NCI-H69 (cell line): ENCODE measurements at regions not wholly inside any gene's neighbourhood (a gene's known extent, or its start where the extent isn't known, plus 50 kb on each side); places are given as distances from the start of the nearest gene placed in this dataset.
"Not testable (repeated sequence)": the region's sequence is repeated elsewhere in the genome, so short reads cannot be mapped to it uniquely, and the experiment has no call there.

Source experiments
- DNase-seq: peaks from one replicate; lab custom pipeline; 2025; lab: John Stamatoyannopoulos, UW

- DNase-seq = peak; percentile 58
Observed at GRCh38 chr17:34740565-34741520, 161.5 kb downstream of the TMEM132E start.

DNA sequence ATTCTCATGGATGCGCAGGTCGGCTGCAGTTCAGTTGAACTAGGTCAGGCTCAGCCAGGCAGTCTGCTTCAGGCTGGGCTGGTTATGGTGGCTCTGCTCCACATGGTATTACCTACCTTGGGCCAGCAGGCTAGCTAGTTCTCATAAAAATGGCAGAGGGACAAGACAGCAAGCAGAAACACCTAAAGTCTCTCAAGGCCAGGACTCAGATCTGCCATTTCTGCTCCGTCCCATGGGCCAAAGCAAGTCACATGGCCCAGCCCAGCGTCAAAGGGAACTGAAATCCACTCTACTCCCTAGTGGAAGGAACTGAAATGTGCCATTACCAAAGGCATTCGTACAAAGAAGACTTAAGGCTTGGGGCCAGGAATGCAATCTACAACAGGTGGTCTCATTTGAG, 160.0 kb downstream of the TMEM132E start:
- no peak for DNase-seq

DNA sequence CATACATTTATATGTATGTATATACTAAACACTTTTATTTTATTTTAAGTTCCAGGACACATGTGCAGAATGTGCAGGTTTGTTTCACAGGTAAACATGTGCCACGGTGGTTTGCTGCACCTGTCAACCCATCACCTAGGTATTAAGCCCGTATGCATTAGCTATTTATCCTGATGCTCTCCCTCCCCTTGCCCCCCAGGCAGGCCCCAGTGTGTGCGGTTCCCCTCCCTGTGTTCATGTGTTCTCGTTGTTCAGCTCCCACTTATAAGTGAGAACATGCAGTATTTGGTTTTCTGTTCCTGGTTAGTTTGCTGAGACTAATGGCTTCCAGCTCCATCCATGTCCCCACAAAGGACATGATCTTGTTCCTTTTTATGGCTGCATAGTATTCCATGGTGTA, 158.3 kb downstream of the TMEM132E start:
- not testable (repeated sequence) for DNase-seq

- peak; percentile 24 for DNase-seq
Observed at GRCh38 chr17:34736611-34737010, 157.2 kb downstream of the TMEM132E start.

- DNase-seq = no peak
Observed at GRCh38 chr17:34733333-34733732, 154.0 kb downstream of the TMEM132E start.

DNA sequence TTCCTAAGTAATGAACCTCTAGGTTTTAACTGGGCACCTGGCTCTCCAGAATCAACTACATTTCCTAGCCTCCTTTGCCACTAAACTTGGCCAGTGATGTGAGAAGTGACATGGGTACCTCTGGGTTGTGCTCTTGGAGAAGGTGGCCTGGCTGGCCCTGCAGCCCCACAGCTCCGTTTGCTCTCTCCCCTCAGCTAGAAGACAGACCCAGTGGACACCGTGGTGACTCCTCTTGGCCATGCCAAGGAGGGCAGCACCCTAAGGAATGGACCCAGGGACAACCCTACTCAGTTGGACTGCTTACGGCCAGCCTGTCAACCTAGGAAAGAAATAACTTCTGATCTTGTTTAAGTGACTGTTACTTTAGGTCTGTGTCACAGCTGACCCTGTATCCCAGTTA, 151.4 kb downstream of the TMEM132E start:
- no peak for DNase-seq

DNA sequence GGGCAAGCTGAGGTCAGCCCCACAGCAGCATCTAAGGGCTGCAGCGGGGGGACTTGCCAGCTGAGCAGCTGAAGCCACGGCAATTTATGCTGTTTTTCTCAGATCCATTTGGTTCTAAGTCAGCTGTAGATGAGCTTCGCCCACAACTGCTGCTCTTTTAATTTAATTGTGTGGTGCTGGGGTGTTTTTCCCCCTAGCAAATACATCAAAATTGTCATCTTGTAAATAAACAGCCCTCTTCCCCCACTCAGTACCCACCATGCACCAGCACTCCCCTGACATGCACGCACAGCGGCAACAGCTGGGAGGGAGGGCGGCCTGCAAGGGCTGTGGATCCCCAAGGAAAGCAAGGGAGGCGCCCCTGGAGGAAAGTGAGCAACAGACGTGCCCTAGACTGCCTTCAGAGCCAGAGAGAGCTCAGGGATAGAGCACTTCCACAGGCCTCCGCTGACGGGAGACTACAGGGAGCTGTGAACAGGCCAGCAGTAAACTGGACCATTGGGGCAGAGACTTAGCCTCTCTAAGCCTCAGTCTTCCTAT, 149.5 kb downstream of the TMEM132E start:
- DNase-seq = no peak

- no peak for DNase-seq
Observed at GRCh38 chr17:34727601-34728000, 148.2 kb downstream of the TMEM132E start.

- DNase-seq = peak; percentile 13
Observed at GRCh38 chr17:34726536-34727384, 147.4 kb downstream of the TMEM132E start.

GRCh38 chr17:34725725-34726124, 146.3 kb downstream of the TMEM132E start:
- DNase-seq = peak; percentile 41

- peak; percentile 42 for DNase-seq
Observed at GRCh38 chr17:34725008-34725407, 145.6 kb downstream of the TMEM132E start.

- DNase-seq = peak; percentile 53
Observed at GRCh38 chr17:34723875-34724274, 144.5 kb downstream of the TMEM132E start.

- DNase-seq = no peak
Observed at GRCh38 chr17:34721326-34721725, 141.9 kb downstream of the TMEM132E start.

- no peak for DNase-seq
Observed at GRCh38 chr17:34720760-34721159, 141.4 kb downstream of the TMEM132E start.

- peak; percentile 9 for DNase-seq
Observed at GRCh38 chr17:34719569-34719968, 140.2 kb downstream of the TMEM132E start.

GRCh38 chr17:34717092-34717491, 137.7 kb downstream of the TMEM132E start:
- DNase-seq = peak; percentile 12

DNA sequence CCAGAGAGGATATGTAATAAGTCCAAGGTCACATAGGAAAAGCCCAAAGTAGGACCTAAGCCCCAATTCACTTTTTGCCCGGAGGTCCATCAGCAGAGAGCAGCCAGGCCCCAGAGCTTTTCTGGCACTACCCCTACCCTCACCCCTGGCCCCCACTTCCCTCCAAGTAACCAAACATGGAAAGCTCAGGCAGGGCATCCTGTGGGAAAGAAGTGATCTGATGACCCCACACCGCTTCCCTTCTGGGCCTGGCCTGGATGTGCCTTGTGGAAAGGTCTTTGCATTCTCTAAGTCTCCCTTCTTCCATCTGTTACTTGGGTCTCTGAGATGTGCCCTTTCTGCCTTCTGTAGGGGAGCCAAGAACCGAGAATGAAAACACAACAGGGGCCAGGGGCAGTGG, 136.9 kb downstream of the TMEM132E start:
- DNase-seq = no peak

DNA sequence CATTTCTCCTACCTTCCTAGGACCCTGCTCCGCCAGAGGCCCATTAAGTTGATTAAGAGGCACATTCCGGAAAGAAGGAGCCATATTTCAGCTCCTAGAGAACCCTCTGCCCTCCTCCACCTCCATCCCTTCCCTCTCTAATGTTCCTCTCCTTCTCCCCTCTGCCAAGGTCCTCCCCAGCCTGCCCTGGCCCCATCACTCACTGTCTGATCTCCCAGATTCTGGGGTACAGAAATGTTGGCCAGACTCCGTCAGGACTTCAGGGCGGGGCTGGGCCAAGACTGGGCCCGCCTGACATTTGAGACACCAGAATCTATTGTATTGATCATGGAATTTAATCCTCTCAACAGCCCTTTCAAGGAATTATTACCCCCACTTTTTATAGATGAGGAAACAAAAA, 136.1 kb downstream of the TMEM132E start:
- DNase-seq = no peak

GRCh38 chr17:34714475-34715410, 135.4 kb downstream of the TMEM132E start:
- no peak for DNase-seq

DNA sequence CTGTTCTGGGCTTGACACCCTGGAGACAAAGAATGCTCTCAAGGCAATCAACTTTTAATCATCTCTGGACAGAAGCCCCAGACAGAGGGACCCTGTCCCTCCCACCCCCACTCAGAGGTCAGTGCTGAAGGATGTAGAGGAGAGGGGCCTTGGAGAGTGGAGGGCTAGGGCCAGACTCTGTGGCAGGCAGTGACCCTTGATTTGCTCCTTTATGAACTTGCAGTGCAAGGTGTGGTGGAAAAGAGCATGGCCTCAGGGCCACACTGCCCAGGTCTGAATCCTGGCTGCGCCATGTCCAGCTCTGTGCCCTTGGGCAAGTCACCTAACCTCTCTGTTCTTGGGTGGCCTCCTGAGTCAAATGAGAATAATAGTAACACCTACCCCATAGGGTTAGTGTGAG, 134.3 kb downstream of the TMEM132E start:
- DNase-seq = no peak

DNA sequence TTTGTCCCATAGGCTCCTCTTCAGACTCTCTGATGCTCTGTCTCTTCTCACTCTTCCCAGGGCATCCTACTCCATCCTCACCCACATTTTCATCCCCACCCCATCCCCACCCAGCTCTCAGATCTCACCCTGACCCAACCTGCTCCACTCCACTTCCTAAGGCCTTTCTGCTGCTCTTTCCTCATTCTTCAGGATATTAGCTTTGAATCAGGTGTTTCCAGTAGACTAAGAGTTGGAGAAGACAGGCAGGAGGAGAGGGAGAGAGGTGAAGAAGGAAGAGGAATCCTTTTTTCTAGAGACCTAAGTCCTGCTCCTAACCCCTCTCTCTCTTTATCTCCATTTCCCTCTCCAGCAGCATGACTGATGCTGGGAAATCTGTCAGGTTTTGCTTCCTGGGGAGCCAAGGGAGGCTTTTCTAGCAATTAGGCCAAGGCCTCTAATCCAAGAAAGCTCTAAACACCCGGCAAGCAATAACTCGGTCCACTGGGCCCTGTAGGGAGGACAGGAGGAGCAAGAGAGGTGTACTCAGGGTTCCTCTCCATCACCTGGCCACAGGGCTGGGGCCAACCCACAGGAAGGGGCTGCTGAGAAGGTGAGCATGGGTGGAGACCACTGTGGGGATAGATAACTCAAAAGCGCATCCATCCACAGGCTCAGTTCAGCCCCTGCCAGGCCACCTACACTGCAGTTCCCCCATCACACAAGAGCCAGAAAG, 133.3 kb downstream of the TMEM132E start:
- DNase-seq = no peak
